HG03442 (cell line): ENCODE measurements at regions not wholly inside any gene's neighbourhood (a gene's known extent, or its start where the extent isn't known, plus 50 kb on each side); places are given as distances from the start of the nearest gene placed in this dataset.
"Not testable (repeated sequence)": the region's sequence is repeated elsewhere in the genome, so short reads cannot be mapped to it uniquely, and the experiment has no call there.

Source experiments
- ATAC-seq: cut with Tn5 transposase; IDR thresholded peaks from one replicate; pipeline ENCODE4 v1.9.1; 2021; ENCODE audit warnings: mild to moderate bottlenecking, moderate library complexity; ENCODE audit not compliant: unreplicated experiment

DNA sequence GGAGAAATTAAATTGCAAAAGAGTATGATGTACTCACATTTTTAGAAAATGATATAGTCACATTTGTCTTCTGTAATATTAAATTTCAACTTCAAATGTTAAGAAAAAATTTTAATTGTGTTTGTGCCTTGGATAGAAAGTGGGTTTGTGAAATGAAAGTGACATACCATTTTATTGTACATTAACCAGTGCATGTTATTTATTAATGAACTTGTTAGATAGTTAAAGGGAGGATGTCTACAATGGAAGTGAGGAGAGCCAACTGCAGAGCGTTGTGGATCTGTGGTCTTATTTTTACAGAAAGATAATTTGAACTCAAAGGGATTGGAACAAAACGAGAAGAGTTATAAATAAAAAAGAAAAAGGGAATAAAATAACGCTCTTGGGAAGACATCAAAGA, 291.7 kb downstream of the ARL4A start:
- no peak for ATAC-seq

- no peak for ATAC-seq
Observed at GRCh38 chr7:12982178-12982577, 294.7 kb downstream of the ARL4A start.

DNA sequence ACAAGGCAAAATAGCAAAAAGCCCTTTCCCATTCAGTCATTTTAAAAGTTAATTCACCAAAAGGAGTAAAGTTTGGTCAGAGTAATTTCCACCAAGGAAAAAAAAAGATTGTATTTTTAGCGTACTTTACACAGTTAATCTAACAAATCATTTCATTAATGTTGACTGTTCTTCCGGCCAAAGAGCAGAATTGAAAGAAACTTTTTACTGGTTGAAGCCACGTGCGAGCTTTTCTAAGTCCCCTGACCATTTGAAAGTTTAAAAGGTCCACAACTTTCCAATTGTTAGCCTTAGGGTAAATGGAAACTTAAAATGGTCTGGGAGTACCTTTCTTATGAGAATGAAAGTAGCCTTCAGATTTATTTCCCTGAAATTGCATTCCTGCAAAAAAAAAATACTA, 296.7 kb downstream of the ARL4A start:
- no peak for ATAC-seq

GRCh38 chr7:12985228-12985627, 297.8 kb downstream of the ARL4A start:
- no peak for ATAC-seq

DNA sequence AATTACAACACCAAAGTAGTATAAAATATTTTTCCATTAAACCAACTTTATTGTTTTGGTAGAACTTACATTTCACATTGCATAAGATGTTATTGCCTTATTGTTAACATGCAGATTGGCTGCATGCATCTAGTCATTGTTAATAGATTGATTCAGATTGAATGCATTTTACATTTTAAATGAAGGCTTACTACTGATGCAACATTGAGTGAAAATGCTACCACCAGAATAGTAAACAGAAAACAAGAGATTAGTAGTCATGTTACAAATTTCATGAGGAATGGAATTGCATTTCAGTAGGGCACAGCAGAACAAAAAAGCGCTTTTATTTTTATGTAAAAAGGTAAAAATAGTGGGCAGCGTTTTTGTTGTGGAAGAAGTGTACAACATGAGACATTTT, 298.3 kb downstream of the ARL4A start:
- ATAC-seq: no peak

- no peak for ATAC-seq
Observed at GRCh38 chr7:12987238-12987637, 299.8 kb downstream of the ARL4A start.

- no peak for ATAC-seq
Observed at GRCh38 chr7:12990440-12990839, 303.0 kb downstream of the ARL4A start.

DNA sequence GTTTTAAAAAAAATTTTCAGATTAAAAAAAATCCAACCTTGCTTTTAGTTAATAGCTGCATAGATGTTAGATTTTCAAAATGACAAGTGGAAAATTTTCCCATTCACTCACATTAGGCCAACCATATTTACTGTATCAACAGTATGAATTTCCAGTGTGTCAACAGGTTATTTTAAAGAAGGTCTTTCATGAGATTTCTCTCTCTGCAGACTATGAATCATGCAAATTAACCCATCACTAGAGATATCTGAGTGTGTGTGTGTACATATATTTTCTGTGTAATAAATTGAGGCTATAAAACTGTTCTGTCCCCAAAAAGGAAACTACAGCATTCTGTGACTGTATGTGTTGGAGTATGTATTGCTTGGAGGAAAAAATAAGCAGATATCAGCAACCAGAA, 305.6 kb downstream of the ARL4A start:
- ATAC-seq: no peak

DNA sequence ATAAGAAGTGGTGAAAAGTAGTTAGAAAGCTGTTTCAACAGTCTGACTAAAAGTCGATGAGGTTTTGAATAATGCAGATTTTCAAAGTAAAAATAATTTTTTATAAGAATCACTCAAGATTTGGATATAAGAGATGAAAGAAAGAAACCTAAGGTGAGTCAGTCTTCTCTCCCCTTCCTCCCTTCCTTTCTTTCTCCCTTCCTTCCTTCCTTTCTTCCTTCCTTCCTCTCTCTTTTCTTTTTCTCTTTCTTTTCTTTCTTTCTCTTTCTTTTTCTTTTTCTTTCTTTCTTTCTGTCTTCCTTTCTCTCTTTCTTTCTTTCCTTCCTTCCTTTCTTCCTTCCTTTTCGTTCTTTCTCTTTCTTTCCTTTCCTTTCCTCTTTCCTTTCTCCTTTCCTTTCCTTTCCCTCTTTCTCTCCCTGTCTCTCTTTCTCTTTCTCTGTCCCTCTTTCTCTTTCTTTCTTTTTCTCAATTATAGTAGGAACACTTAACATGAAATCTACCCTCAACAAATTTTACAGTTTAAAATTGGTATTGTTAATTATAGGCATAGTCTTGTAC, 308.6 kb downstream of the ARL4A start:
- no peak for ATAC-seq

- no peak for ATAC-seq
Observed at GRCh38 chr7:13007331-13007730, 319.9 kb downstream of the ARL4A start.

- ATAC-seq: no peak
Observed at GRCh38 chr7:13009517-13009916, 322.1 kb downstream of the ARL4A start.

DNA sequence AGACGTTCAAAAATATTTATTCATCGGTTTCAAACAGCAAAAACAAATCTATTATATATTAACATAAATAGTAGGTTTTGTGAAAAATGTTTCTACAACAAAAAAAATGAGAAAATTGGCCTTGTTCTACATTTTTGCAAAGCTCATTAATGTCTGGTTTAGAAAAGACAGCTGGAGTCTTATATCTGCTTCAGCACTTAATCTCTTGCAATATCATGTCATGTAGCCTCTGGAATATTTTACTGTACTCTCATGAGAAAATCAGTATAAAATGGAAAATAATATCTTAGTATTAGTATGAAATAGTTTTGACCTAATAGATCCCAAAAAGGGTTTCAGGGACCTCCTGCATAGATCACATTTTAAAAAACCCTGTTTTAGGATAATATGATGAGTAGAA, 326.6 kb downstream of the ARL4A start:
- ATAC-seq: no peak

GRCh38 chr7:13016036-13016581, 328.7 kb downstream of the ARL4A start:
- ATAC-seq: no peak

- ATAC-seq: no peak
Observed at GRCh38 chr7:13016592-13017332, 329.3 kb downstream of the ARL4A start.

GRCh38 chr7:13017333-13017857, 330.0 kb downstream of the ARL4A start:
- ATAC-seq: no peak

- no peak for ATAC-seq
Observed at GRCh38 chr7:13017881-13018280, 330.4 kb downstream of the ARL4A start.

DNA sequence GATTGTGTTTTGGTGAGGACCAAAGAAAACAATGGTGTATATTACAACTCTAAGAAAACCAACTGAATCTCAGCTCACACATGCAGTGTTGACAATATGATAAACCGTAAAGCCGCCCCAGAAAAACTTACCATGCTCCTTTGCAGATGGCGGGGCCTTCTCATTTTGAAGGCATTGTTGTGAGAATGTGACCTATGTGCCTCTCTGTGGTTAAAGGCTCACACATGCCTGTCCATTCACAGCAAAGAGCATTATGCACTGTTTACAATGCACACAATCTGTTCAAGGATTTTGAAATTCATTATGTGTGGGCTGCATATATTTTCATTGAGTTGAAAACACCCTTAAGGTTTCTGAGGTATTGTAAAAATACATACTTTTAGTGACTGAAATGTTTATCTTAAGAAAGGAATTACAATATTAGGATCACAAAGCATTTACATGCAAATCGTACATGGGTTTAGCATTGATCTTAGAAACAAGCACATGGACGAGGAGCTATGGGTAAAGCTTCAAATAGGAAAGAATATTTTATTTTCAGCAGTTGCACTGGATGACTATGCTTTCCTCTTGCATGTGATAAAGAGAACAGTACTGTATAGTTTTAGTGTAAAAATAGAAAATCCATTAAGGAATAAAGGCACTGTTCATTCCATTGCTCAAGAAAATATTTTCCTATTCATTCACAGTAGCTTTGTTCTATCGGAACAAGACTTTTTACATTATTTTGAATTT, 334.3 kb downstream of the ARL4A start:
- no peak for ATAC-seq

GRCh38 chr7:13024121-13024674, 336.8 kb downstream of the ARL4A start:
- no peak for ATAC-seq

GRCh38 chr7:13025043-13025442, 337.6 kb downstream of the ARL4A start:
- not testable (repeated sequence) for ATAC-seq

GRCh38 chr7:13027321-13027720, 339.9 kb downstream of the ARL4A start:
- no peak for ATAC-seq
